ENCODE measurements at regions not wholly inside any gene's neighbourhood (a gene's known extent, or its start where the extent isn't known, plus 50 kb on each side); places are given as distances from the start of the nearest gene placed in this dataset.

GRCh38 chr5:92874790-92875189 lies 706.2 kb downstream of the NR2F1-AS1 start:
- H3K4me3 ChIP-seq (ENCODE audit: low read depth, low read length): no peak overlapping the region
- TF ChIP-seq, protein P1, sequence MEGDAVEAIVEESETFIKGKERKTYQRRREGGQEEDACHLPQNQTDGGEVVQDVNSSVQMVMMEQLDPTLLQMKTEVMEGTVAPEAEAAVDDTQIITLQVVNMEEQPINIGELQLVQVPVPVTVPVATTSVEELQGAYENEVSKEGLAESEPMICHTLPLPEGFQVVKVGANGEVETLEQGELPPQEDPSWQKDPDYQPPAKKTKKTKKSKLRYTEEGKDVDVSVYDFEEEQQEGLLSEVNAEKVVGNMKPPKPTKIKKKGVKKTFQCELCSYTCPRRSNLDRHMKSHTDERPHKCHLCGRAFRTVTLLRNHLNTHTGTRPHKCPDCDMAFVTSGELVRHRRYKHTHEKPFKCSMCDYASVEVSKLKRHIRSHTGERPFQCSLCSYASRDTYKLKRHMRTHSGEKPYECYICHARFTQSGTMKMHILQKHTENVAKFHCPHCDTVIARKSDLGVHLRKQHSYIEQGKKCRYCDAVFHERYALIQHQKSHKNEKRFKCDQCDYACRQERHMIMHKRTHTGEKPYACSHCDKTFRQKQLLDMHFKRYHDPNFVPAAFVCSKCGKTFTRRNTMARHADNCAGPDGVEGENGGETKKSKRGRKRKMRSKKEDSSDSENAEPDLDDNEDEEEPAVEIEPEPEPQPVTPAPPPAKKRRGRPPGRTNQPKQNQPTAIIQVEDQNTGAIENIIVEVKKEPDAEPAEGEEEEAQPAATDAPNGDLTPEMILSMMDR (IDR thresholded peaks at IDR 0.05; ENCODE audit: low read depth, low read length): no peak

DNA sequence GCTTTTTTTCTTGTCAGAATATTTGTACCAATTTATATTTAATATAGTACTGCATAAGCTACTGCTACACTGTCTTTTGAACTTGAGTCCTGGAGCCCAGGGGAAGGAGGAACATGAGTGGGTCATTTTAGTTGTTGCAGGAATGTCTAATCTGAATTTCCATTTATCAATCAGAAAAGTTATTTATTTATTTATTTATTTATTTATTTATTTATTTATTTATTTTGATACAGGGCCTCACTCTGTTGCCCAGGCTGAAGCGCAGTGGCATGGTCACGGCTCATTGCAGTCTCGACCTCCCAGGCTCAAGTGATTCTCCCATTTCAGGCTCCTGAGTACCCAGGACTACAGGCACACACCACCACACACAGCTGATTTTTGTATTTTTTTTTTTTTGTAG lies 712.6 kb downstream of the NR2F1-AS1 start:
- TF ChIP-seq, protein P1 (IDR thresholded peaks at IDR 0.05; ENCODE audit: low read depth, low read length): no peak
- no peak overlapping the region for H3K4me3 ChIP-seq (ENCODE audit: low read depth, low read length)

GRCh38 chr5:92864591-92864990 lies 716.4 kb downstream of the NR2F1-AS1 start:
- H3K4me3 ChIP-seq (ENCODE audit: low read depth, low read length): no peak overlapping the region
- TF ChIP-seq, protein P1 (IDR thresholded peaks at IDR 0.05; ENCODE audit: low read depth, low read length): no peak

DNA sequence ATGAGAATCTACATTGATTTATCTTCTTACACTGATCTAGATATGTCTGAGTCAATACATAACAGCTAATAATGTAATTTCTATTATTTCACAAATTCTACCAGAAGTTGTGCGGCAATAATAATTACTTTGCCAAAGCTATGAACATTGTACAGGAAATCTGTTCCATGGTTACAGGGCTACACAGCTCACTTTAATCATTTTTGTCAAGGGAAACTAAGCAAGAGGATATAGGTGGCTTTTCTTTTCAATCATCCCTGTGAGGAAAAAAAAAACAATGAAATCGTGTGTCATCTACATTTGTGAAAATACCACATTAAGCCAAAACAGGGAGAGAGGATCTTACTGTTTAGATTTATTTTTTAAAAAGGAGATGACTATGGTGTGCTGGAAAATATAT lies 717.4 kb downstream of the NR2F1-AS1 start:
- no peak overlapping the region for H3K4me3 ChIP-seq (ENCODE audit: low read depth, low read length)
- TF ChIP-seq, protein P1 (IDR thresholded peaks at IDR 0.05; ENCODE audit: low read depth, low read length): no peak

GRCh38 chr5:92861531-92862285 lies 719.3 kb downstream of the NR2F1-AS1 start:
- TF ChIP-seq, protein P1 (IDR thresholded peaks at IDR 0.05; ENCODE audit: low read depth, low read length): no peak
- no peak overlapping the region for H3K4me3 ChIP-seq (ENCODE audit: low read depth, low read length)

GRCh38 chr5:92860061-92860460 lies 721.0 kb downstream of the NR2F1-AS1 start:
- TF ChIP-seq, protein P1 (IDR thresholded peaks at IDR 0.05; ENCODE audit: low read depth, low read length): no peak
- H3K4me3 ChIP-seq (ENCODE audit: low read depth, low read length): no peak overlapping the region

DNA sequence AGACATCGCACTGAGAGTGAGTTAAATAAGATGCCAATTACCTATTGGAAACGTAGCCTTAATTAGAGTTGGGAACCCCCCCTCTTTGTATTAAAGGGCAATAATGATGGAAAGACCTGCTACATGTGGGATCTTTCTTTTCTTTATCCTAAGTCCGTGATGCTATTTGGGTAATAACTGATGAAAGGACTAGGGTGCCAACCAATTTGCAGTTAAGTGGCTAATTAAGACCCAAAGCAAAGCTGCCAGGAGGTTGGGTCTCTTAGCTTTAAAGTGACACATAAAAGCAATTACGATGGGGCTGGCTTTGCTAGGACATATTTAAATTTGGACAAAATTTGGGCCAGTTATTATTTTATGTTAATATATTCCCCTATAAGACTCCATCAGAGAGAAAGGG lies 728.8 kb downstream of the NR2F1-AS1 start:
- no peak overlapping the region for H3K4me3 ChIP-seq (ENCODE audit: low read depth, low read length)
- TF ChIP-seq, protein P1 (IDR thresholded peaks at IDR 0.05; ENCODE audit: low read depth, low read length): no peak

Data from WI38 (cell line).